Ishikawa (cell line): ENCODE measurements at regions not wholly inside any gene's neighbourhood (a gene's known extent, or its start where the extent isn't known, plus 50 kb on each side); places are given as distances from the start of the nearest gene placed in this dataset.

ENCODE experiments used
- CEBPB ChIP-seq: IDR thresholded peaks from 2 replicates; pipeline ENCODE4 v1.6.1; 2012
- CREB1 ChIP-seq: IDR thresholded peaks from 2 replicates; pipeline ENCODE4 v1.6.1; 2012; ENCODE audit warnings: low read depth
- EGR1 ChIP-seq: IDR thresholded peaks from 2 replicates; pipeline ENCODE4 v1.6.1; 2012
- NFIC ChIP-seq: IDR thresholded peaks from 2 replicates; pipeline ENCODE4 v1.6.1; 2012
- REST ChIP-seq: IDR thresholded peaks from 2 replicates; pipeline ENCODE4 v1.6.1; 2012; ENCODE audit warnings: low read depth, mild to moderate bottlenecking
- TAF1 ChIP-seq: IDR thresholded peaks from 2 replicates; pipeline ENCODE4 v1.6.1; 2012; ENCODE audit warnings: low read depth, mild to moderate bottlenecking
- ZBTB7A ChIP-seq: IDR thresholded peaks from 2 replicates; pipeline ENCODE4 v1.6.1; 2012; ENCODE audit warnings: low read depth

GRCh38 chr3:13130464-13131193 lies 57.4 kb upstream of the IQSEC1 start:
- no peak for TF ChIP-seq CEBPB
- TF ChIP-seq NFIC, result no peak
- no peak for TF ChIP-seq CREB1
- no peak for TF ChIP-seq EGR1
- TF ChIP-seq ZBTB7A, result no peak
- no peak for TF ChIP-seq REST
- no peak for TF ChIP-seq TAF1
